AG10803 (cell line): ENCODE measurements at regions not wholly inside any gene's neighbourhood (a gene's known extent, or its start where the extent isn't known, plus 50 kb on each side); places are given as distances from the start of the nearest gene placed in this dataset.
A peak's percentile ranks its signal among the peaks of the same experiment; 100 is the strongest.

Experiments
- DNase-seq: peaks from one replicate; pipeline ENCODE4 v3.0.0; 2010; ENCODE audit warnings: low read depth
- H3K4me3 ChIP-seq: 2 replicates; pipeline ENCODE4 v1.5.1; 2011; ENCODE audit warnings: mild to moderate bottlenecking, low read length, control low read depth
- TF ChIP-seq, protein P1 (sequence below): conservative IDR thresholded peaks from 2 replicates; pipeline ENCODE4 v1.5.1; 2011; ENCODE audit warnings: mild to moderate bottlenecking, low read length, control low read depth, inconsistent platforms

- H3K4me3 ChIP-seq = no peak overlapping the region
- TF ChIP-seq, protein P1, sequence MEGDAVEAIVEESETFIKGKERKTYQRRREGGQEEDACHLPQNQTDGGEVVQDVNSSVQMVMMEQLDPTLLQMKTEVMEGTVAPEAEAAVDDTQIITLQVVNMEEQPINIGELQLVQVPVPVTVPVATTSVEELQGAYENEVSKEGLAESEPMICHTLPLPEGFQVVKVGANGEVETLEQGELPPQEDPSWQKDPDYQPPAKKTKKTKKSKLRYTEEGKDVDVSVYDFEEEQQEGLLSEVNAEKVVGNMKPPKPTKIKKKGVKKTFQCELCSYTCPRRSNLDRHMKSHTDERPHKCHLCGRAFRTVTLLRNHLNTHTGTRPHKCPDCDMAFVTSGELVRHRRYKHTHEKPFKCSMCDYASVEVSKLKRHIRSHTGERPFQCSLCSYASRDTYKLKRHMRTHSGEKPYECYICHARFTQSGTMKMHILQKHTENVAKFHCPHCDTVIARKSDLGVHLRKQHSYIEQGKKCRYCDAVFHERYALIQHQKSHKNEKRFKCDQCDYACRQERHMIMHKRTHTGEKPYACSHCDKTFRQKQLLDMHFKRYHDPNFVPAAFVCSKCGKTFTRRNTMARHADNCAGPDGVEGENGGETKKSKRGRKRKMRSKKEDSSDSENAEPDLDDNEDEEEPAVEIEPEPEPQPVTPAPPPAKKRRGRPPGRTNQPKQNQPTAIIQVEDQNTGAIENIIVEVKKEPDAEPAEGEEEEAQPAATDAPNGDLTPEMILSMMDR = no peak
- DNase-seq = no peak
Observed at GRCh38 chr4:14092741-14093140, 465.2 kb upstream of the BOD1L1 start.

- DNase-seq = no peak
- no peak overlapping the region for H3K4me3 ChIP-seq
- TF ChIP-seq, protein P1 = no peak
Observed at GRCh38 chr4:14095831-14096230, 468.3 kb upstream of the BOD1L1 start.

- no peak overlapping the region for H3K4me3 ChIP-seq
- peak; percentile 90 for DNase-seq
- TF ChIP-seq, protein P1 = no peak
Observed at GRCh38 chr4:14096396-14096965, 469.0 kb upstream of the BOD1L1 start.

- TF ChIP-seq, protein P1 = no peak
- no peak overlapping the region for H3K4me3 ChIP-seq
- no peak for DNase-seq
Observed at GRCh38 chr4:14100349-14100748, 472.8 kb upstream of the BOD1L1 start.

DNA sequence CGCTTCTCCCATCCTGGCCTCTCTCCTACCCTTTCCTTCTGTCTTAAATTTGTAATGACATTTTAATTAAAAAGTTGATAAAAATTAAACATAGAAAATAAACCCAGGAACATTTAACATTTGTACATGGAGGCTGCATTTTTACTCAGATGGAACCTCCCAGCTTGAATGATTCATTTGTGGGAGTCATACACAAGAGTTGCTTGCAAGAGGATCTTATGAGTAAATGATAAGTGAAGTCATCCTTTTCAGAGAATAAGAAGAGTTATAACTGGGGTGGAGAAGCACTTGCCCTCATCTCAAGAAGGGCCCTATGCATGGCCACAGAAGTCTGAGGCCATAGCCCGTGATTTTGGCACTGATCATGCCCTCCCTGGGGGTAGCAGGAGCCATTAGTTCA is 482.9 kb upstream of the BOD1L1 start:
- DNase-seq = peak; percentile 59
- TF ChIP-seq, protein P1 = no peak
- H3K4me3 ChIP-seq = no peak overlapping the region

- peak; percentile 72 for DNase-seq
- 0 out of 2 replicates have a peak overlapping the region, but pooled peaks have one; percentile 14 for H3K4me3 ChIP-seq
- TF ChIP-seq, protein P1 = no peak
Observed at GRCh38 chr4:14111730-14112181, 484.2 kb upstream of the BOD1L1 start.

DNA sequence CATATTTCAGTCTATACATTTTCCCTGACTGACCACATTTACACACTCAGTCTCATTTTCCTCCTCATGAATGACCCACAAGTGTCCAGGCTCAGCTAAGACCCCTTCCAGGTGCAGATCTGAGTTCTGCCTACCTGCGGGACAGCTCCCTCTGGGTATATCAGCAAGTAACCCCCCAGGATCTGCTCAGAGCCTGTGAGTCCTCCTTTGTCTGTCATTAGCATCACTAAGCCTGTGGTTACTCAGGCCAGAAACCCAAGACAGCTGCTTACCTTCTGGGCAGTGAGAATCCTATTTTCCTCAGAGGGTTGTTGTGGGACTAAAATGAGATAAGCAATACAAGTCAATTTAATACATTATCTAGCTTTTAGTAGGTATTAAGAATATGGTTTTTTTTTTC is 487.6 kb upstream of the BOD1L1 start:
- TF ChIP-seq, protein P1 = no peak
- no peak for DNase-seq
- no peak overlapping the region for H3K4me3 ChIP-seq
